H9 (cell line): ENCODE measurements at regions not wholly inside any gene's neighbourhood (a gene's known extent, or its start where the extent isn't known, plus 50 kb on each side); places are given as distances from the start of the nearest gene placed in this dataset.

Experiments used
- DNase-seq: peaks from one replicate; pipeline ENCODE4 v3.0.0-alpha.2; 2017
- H2AFZ ChIP-seq: one replicate; pipeline ENCODE4 v1.6.1; 2013; ENCODE audit warnings: mild to moderate bottlenecking, low read length, control low read depth, moderate library complexity
- H2AK5ac ChIP-seq: 2 replicates; pipeline ENCODE4 v1.6.1; 2013; ENCODE audit warnings: low read length, control low read depth, mixed read lengths; ENCODE audit not compliant: insufficient read length
- H2BK120ac ChIP-seq: one replicate; pipeline ENCODE4 v1.6.1; 2013; ENCODE audit warnings: low read depth, mild to moderate bottlenecking, low read length, control low read depth, inconsistent platforms; ENCODE audit not compliant: poor library complexity, severe bottlenecking
- H2BK12ac ChIP-seq: 2 replicates; pipeline ENCODE4 v1.6.1; 2013; ENCODE audit warnings: low read length, control low read depth, mixed read lengths, low read depth; ENCODE audit not compliant: insufficient read length
- H2BK15ac ChIP-seq: 2 replicates; pipeline ENCODE4 v1.6.1; 2013; ENCODE audit warnings: low read depth, low read length, control low read depth
- H2BK20ac ChIP-seq: one replicate; pipeline ENCODE4 v1.6.1; 2013; ENCODE audit warnings: low read depth, mild to moderate bottlenecking, low read length, control low read depth, inconsistent platforms; ENCODE audit not compliant: poor library complexity, severe bottlenecking
- H2BK5ac ChIP-seq: 2 replicates; pipeline ENCODE4 v1.6.1; 2013; ENCODE audit warnings: low read length, control low read depth, mixed read lengths; ENCODE audit not compliant: insufficient read length
- H3K14ac ChIP-seq: 2 replicates; pipeline ENCODE4 v1.6.1; 2013; ENCODE audit warnings: low read length, control low read depth; ENCODE audit not compliant: insufficient read depth
- H3K18ac ChIP-seq: 2 replicates; pipeline ENCODE4 v1.6.1; 2013; ENCODE audit warnings: low read depth, mild to moderate bottlenecking, mixed read lengths, low read length, control low read depth; ENCODE audit not compliant: insufficient read length
- H3K23ac ChIP-seq: 2 replicates; pipeline ENCODE4 v1.6.1; 2013; ENCODE audit warnings: low read length, control low read depth, mixed read lengths, low read depth; ENCODE audit not compliant: insufficient read length
- H3K23me2 ChIP-seq: 2 replicates; pipeline ENCODE4 v1.6.1; 2013; ENCODE audit warnings: low read depth, mild to moderate bottlenecking, mixed read lengths, low read length, control low read depth; ENCODE audit not compliant: insufficient read length, poor library complexity, severe bottlenecking
- H3K27ac ChIP-seq: 2 replicates; pipeline ENCODE4 v1.5.1; 2013; ENCODE audit warnings: low read length, control low read depth, mixed read lengths, low read depth; ENCODE audit not compliant: insufficient read length
- H3K27me3 ChIP-seq: 2 replicates; pipeline ENCODE4 v1.6.1; 2013; ENCODE audit warnings: low read length, control low read depth, inconsistent platforms; ENCODE audit not compliant: insufficient read depth
- H3K4ac ChIP-seq: 2 replicates; pipeline ENCODE4 v1.6.1; 2013; ENCODE audit warnings: low read depth, mild to moderate bottlenecking, control low read depth, inconsistent platforms, low read length, moderate library complexity
- H3K4me1 ChIP-seq: 2 replicates; pipeline ENCODE4 v1.6.1; 2013; ENCODE audit warnings: low read length, control low read depth, inconsistent platforms; ENCODE audit not compliant: insufficient read depth
- H3K4me2 ChIP-seq: 2 replicates; pipeline ENCODE4 v1.6.1; 2013; ENCODE audit warnings: low read length, control low read depth, mixed read lengths; ENCODE audit not compliant: insufficient read length, insufficient read depth
- H3K56ac ChIP-seq: 2 replicates; pipeline ENCODE4 v1.6.1; 2013; ENCODE audit warnings: low read depth, mild to moderate bottlenecking, mixed read lengths, low read length, control low read depth; ENCODE audit not compliant: insufficient read length
- H3K79me1 ChIP-seq: 2 replicates; pipeline ENCODE4 v1.6.1; 2013; ENCODE audit warnings: low read depth, mild to moderate bottlenecking, moderate library complexity, low read length, control low read depth, inconsistent platforms; ENCODE audit not compliant: insufficient read depth, poor library complexity, severe bottlenecking
- H3K79me2 ChIP-seq: 2 replicates; pipeline ENCODE4 v1.6.1; 2013; ENCODE audit warnings: low read length, control low read depth, inconsistent platforms; ENCODE audit not compliant: insufficient read depth
- H3K9ac ChIP-seq: 2 replicates; pipeline ENCODE4 v1.6.1; 2013; ENCODE audit warnings: low read length, control low read depth, mixed read lengths; ENCODE audit not compliant: insufficient read length; ENCODE audit errors: extremely low read depth
- H3K9me3 ChIP-seq: one replicate; pipeline ENCODE4 v1.6.1; 2013; ENCODE audit warnings: low read depth, low read length, inconsistent platforms; ENCODE audit not compliant: control insufficient read depth
- H3T11ph ChIP-seq: one replicate; pipeline ENCODE4 v1.6.1; 2013; ENCODE audit warnings: mild to moderate bottlenecking, low read length, control low read depth, inconsistent platforms
- H4K20me1 ChIP-seq: one replicate; pipeline ENCODE4 v1.6.1; 2013; ENCODE audit not compliant: control insufficient read depth, insufficient read length, insufficient read depth
- H4K5ac ChIP-seq: 2 replicates; pipeline ENCODE4 v1.6.1; 2013; ENCODE audit warnings: low read depth, mild to moderate bottlenecking, mixed read lengths, low read length, control low read depth; ENCODE audit not compliant: insufficient read length
- H4K8ac ChIP-seq: replicated peaks from 2 replicates; pipeline ENCODE4 v1.6.1; 2013; ENCODE audit warnings: low read length, control low read depth, mixed read lengths, low read depth; ENCODE audit not compliant: insufficient read length
- H4K91ac ChIP-seq: 2 replicates; pipeline ENCODE4 v1.6.1; 2013; ENCODE audit warnings: low read depth, mild to moderate bottlenecking, moderate library complexity, mixed read lengths, low read length, control low read depth; ENCODE audit not compliant: insufficient read length
- H3K27ac Mint-ChIP-seq, 3 experiments: 2 replicates in 2 of 3; 3 replicates in 1 of 3; pipeline ENCODE4 v1.8.0; 2020 to 2021; ENCODE audit warnings: mixed read lengths in 3 of 3, mild to moderate bottlenecking in 1 of 3, moderate library complexity in 1 of 3
- H3K27me3 Mint-ChIP-seq: 2 replicates; pipeline ENCODE4 v1.8.0; 2021; ENCODE audit warnings: low read depth, mild to moderate bottlenecking, moderate library complexity, mixed read lengths
- H3K36me3 Mint-ChIP-seq, 3 experiments: 2 replicates in 2 of 3; 3 replicates in 1 of 3; pipeline ENCODE4 v1.8.0; 2020 to 2021; ENCODE audit warnings: low read depth in 3 of 3, mixed read lengths in 3 of 3; ENCODE audit not compliant: insufficient read depth in 1 of 3
- H3K4me1 Mint-ChIP-seq, 2 experiments: 2 replicates each; pipeline ENCODE4 v1.8.0; 2020; ENCODE audit warnings: mixed read lengths in 2 of 2
- H3K4me3 Mint-ChIP-seq, 2 experiments: 2 replicates in 1 of 2; 3 replicates in 1 of 2; pipeline ENCODE4 v1.8.0; 2020 to 2021; ENCODE audit warnings: mild to moderate bottlenecking in 2 of 2, mixed read lengths in 2 of 2, moderate library complexity in 1 of 2
- H3K9me3 Mint-ChIP-seq, 2 experiments: 2 replicates in 1 of 2; 3 replicates in 1 of 2; pipeline ENCODE4 v1.8.0; 2020; ENCODE audit warnings: mild to moderate bottlenecking in 2 of 2, mixed read lengths in 2 of 2, moderate library complexity in 1 of 2
- CTCF ChIP-seq: fragments of 200-600 bp; sonication (generic); conservative IDR thresholded peaks from 3 replicates; pipeline ENCODE4 v1.8.0; 2021; ENCODE audit warnings: antibody characterized with exemption, mild to moderate bottlenecking
- WGBS: extraction: QIAGEN DNeasy Blood & Tissue Kit; methylation state at CpG from one replicate; pipeline ENCODE4 v1.1.7; 2013; ENCODE audit warnings: missing lambda C conversion rate, low lambda C conversion rate, mixed read lengths; ENCODE audit not compliant: insufficient read length; ENCODE audit errors: extremely low coverage; 5-methylcytosine and 5-hydroxymethylcytosine counted together

DNA sequence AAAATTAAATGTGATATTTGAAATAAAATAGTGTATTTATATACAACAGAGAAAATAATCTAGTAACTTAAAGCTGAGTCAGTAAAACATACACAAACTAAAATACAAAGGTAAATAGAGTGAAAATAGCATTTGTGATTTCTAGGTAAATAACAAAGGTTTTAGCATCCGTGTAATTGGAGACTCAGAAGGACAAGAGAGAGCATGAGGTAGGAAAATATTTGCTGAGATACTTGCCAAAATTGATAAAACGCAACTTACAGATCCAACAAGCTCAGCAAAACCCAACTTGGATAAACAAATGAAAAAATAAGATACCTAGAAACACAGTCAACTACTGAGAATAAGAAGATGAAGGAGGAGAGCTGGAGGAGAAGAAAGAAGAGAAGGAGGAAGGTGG, 634.7 kb upstream of the CCDC179 start:
- no CpG with 5 or more reads among the region's 2 CpGs for WGBS
- no peaks in the 10 kb centered on the region for H3K23me2 ChIP-seq
- no peak overlapping the region for H4K91ac ChIP-seq

More for the DNA sequence above, 634.7 kb upstream of the CCDC179 start:
- H3K4me2 ChIP-seq, result no peak overlapping the region
- H4K8ac ChIP-seq, result no peak overlapping the region
- Mint-ChIP-seq H3K4me3 (no peak overlapping the region), H3K27me3 (no peaks in the 10 kb centered on the region), H3K4me1 (peaks cover 33 to 38% of the 10 kb centered on the region in 2 experiments), H3K27ac (no peak overlapping the region; a peak in 1 of 7 replicates), H3K9me3 (peaks cover 9 to 11% of the 10 kb centered on the region in 2 experiments; a peak in 4 of 5 replicates), H3K36me3 (peaks cover 2 to 16% (median 5%) of the 10 kb centered on the region in 3 experiments; a peak in 4 of 7 replicates)
- H2BK120ac ChIP-seq, result no peak overlapping the region
- H3K9me3 ChIP-seq, result no peaks in the 10 kb centered on the region
- no peak overlapping the region for H3K4ac ChIP-seq
- H4K5ac ChIP-seq, result no peak overlapping the region
- H3K18ac ChIP-seq, result no peak overlapping the region
- no peak for TF ChIP-seq CTCF
- no peaks in the 10 kb centered on the region for H3K79me1 ChIP-seq
- no peak overlapping the region for H3K23ac ChIP-seq
- no peak overlapping the region for H3K14ac ChIP-seq
- H2BK20ac ChIP-seq, result no peak overlapping the region
- H2AK5ac ChIP-seq, result no peak overlapping the region
- H3K79me2 ChIP-seq, result no peaks in the 10 kb centered on the region
- H3T11ph ChIP-seq, result no peak overlapping the region
- no peak for DNase-seq
- no peaks in the 10 kb centered on the region for H4K20me1 ChIP-seq
- H2BK15ac ChIP-seq, result no peak overlapping the region
- no peak overlapping the region for H2BK5ac ChIP-seq
- H3K27ac ChIP-seq, result no peak overlapping the region
- no peaks in the 10 kb centered on the region for H3K27me3 ChIP-seq
- H2AFZ ChIP-seq, result no peak overlapping the region
- no peak overlapping the region for H2BK12ac ChIP-seq
- no peak overlapping the region for H3K9ac ChIP-seq
- no peaks in the 10 kb centered on the region; the same call in 1 of the 2 replicates for H3K4me1 ChIP-seq
- H3K56ac ChIP-seq, result no peak overlapping the region
